ENCODE measurements at regions not wholly inside any gene's neighbourhood (a gene's known extent, or its start where the extent isn't known, plus 50 kb on each side); places are given as distances from the start of the nearest gene placed in this dataset.
A peak's percentile ranks its signal among the peaks of the same experiment; 100 is the strongest.
"Not testable (repeated sequence)": the region's sequence is repeated elsewhere in the genome, so short reads cannot be mapped to it uniquely, and the experiment has no call there.

DNA sequence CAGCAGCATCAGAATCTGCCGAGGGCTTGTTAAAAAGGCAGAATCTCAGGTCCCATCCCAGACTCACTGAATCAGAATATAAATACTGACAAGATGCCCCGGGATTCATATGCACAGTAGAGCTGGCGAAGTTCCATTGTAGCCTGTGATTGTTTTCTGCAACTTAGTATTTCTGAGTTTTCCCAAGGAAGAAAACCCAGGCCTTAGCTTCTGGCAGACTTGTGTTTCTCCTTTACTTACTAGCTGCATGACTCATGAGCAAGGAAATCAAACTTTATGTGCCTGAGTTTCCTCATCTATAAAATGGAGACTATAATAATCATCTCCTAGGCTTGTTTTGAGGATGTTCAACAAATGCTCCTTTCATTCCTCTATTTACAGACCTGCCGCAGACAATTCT, 278.5 kb upstream of the PLEKHG7 start:
- ATAC-seq (no peak), DNase-seq (ENCODE audit: low spot score) (no peak)
- intact Hi-C loops (cut with DNase I), result no loop called here

DNA sequence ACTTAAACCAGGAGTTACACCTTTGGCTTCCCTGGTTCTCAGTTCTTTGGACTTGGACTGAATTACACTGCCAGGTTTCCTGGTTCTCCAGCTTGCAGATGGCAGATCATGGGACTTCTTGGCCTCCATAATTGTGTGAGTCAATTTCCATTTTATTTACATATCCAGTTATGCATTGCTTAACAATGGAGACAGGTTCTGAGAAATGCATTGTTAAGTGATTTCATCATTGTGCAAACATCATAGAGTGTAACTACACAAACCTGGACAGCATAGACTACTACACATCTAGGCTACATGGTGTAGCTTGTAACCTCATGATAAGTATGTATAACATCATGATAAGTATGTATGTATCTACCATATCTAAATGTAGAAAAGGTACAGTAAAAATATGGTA, 276.1 kb upstream of the BTG1 start:
- intact Hi-C loops (cut with DNase I), result no loop called here
- no peak for ATAC-seq

DNA sequence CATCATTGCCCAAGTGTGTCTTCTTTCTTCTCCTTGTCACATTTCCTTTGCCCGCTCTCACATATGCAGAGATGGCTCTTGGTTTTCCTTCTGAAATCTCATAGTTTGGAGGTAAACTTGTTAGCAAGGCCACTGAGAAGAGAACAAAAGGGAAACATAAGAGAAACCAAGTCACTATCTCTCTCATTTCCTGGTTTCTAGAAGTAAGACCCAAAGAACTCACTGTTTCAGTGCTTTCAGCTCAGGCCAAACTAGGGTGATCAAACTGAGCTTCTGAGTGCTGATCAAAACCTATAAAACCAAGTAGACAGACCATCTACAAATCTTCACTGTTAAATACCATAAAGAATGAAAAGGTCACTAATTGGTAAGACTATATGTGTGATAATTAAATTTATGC, 275.4 kb upstream of the BTG1 start:
- ATAC-seq (no peak), DNase-seq (ENCODE audit: low spot score) (no peak)
- intact Hi-C loops (cut with DNase I), result no loop called here

More for the DNA sequence above, 276.1 kb upstream of the BTG1 start:
- DNase-seq (ENCODE audit: low spot score), result no peak

DNA sequence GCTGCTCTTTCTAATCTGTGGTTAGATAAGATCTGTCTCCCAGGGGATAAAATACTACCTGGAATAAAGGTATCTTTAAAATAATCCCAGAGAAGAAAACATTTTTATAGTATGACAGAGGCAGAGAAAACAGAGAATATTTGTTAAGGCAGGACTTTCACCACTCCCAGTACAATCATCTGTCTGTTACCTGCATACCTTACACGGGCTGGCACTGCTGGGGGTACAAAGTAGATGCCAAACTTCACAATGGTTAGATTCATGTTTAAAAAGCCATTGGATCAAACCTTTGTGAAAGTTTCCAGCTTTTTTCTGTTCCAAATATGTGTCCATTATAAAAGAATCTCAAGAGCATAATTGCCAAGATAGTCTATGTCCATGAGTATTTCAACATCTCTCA, 273.6 kb upstream of the BTG1 start:
- no peak for DNase-seq (ENCODE audit: low spot score)
- intact Hi-C loops (cut with DNase I), result no loop called here
- ATAC-seq, result no peak

DNA sequence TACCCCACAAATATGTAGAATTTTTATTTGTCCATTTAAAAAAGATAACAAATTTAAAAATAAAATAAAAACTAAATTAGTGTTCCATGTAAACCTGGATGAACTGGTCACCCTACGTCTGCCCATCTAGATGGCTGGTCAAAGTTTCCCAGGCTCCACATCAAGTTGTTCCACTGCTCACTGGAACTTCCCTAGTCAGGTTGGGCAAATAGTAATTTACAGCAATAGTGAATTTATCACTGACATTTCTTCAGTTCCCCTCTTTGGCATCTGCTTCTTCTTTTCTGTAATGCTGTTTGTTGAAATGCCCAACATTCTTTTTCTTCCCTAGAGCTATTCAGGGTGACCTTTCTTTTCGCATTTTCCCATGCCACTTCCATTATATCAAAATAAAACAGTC, 272.7 kb upstream of the BTG1 start:
- intact Hi-C loops (cut with DNase I), result no loop called here
- no peak for ATAC-seq

DNA sequence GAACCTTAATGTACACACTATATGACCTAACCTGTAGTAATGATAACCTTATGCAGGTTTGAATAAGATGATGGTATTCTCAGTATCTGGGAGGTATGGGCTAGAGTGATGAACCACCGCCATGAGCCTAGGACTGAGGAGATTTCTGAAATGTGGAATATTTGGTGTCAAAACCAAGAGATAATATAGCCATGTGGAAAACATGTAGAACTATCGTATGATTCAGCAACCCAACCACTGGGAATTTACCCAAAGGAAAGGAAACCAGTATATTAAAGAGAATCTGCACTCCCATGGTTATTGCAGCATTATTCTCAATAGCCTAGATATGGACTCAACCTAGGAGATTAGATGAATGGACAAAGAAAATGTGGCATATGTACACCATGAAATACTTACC, 271.7 kb upstream of the BTG1 start:
- DNase-seq (ENCODE audit: low spot score), result no peak
- intact Hi-C loops (cut with DNase I), result no loop called here
- no peak for ATAC-seq

More for the DNA sequence above, 272.7 kb upstream of the BTG1 start:
- DNase-seq (ENCODE audit: low spot score), result no peak

DNA sequence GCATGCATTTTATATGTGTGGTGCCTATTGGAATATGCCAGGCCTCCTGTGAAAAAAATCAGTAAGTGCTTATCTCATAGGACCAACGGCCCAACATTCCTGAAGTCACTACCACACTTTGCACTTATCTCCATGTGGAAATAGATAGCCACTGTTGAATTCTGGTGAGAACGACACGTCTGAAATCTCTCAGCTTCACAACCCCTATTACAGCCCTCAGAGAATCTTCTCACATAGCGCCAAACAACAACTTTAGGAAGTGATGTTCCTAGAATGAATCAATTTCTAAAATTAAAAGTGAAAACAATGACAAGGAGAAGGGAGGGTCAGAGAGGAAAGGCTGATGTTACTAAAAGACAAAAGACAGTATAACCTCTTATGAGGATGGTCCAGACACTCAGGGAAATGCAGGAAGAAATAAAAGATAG, 270.8 kb upstream of the BTG1 start:
- ATAC-seq, result no peak
- intact Hi-C loops (cut with DNase I), result no loop called here

DNA sequence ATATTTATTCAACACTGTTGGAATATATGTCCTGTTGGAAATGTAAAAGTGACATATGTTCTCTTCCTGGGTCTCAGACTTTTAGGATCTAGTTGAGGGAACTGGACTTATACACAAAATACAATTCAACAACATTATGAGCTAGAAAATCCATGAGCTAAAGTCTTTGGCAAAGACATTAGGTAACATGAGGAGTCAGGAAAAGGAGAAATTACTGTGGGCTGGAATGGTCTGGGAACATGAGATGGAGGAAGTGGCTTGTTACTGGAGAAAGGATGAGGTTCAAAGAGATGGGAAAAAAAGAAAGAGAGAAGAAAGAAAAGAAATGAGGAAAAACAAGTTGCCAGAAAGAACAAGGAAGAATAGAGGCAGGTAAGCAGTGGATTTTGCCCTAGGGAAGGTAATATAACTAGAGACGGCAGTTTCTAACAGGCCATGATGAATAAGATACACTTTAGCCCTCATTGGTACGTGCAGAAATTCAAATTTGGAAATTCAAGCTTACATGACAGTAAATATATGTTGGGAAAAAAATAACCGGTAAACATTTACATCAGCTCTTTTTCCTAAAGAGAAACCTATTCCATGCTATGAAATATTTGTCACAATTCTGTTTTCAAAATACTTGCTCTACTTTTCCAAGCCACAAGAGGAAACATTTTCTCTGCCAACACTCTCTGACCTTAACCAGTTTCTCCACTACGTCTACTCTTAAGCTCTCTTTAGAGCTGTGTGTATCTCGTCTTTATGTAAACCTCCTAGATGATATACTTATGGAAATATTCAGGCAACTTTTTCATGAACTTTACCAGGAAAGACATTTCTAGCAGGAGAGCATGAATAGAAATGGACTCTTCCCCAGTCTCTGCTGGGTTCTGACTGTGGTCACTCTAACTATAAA, 268.8 kb upstream of the BTG1 start:
- DNase-seq (ENCODE audit: low spot score), result no peak
- intact Hi-C loops (cut with DNase I), result no loop called here
- peak; percentile 63 for ATAC-seq

More for the DNA sequence above, 270.8 kb upstream of the BTG1 start:
- DNase-seq (ENCODE audit: low spot score), result no peak

DNA sequence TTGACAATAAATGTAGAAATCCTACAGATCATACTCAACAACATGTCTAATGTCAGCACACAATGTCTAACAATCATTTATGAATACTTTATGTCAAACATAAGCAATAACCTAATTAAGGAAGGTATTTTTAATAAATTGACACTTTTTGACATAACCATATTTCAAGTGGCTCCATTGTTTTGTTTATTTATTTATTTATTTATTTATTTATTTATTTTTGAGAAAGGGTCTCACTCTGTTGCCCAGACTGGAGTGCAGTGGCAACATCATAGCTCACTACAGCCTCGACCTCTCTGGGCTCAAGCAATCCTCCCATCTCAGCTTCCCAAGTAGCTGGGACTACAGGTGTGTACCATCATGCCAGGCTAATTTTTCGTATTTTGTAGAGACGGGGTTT, 267.6 kb upstream of the BTG1 start:
- DNase-seq (ENCODE audit: low spot score) (no peak), ATAC-seq (no peak)
- intact Hi-C loops (cut with DNase I), result no loop called here

DNA sequence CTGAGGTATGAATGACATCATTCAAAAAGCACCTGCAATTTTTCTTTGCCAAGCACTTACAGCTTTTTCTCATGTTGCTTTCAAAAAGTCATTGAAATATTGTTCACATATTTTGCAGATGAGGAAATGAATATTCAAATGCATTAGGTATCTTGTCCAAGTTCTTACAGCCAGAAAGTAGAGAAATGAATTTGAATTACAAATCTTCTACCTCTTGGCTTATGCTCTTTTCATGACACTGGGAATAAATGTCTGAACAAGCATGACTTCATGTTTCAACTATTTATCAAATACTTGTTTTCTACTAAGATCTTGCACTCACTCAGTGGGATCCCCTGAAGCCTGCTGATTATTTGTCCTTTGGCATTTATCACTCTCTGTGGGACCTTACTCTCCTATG, 267.2 kb upstream of the BTG1 start:
- intact Hi-C loops (cut with DNase I), result no loop called here
- no peak for ATAC-seq
- no peak for DNase-seq (ENCODE audit: low spot score)

DNA sequence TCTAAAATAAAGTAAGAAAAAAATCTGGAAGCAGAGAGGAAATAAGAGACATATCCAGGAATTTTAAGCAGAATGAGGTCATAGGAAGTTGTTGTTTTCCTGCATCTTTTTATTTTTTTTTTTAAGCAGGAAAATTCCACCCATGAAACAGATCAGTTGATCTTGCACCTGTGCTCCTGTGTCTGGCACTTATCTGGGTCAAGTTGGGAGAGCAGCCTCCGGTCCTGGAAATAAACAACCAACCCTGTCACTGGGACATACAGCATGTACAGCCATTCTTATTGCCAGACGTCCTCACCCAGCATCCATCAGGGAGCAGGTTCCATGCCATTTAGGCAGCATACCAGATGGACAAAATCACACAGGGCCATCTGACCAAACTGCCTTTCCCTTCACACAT, 266.0 kb upstream of the BTG1 start:
- no peak for ATAC-seq
- intact Hi-C loops (cut with DNase I), result no loop called here
- no peak for DNase-seq (ENCODE audit: low spot score)

DNA sequence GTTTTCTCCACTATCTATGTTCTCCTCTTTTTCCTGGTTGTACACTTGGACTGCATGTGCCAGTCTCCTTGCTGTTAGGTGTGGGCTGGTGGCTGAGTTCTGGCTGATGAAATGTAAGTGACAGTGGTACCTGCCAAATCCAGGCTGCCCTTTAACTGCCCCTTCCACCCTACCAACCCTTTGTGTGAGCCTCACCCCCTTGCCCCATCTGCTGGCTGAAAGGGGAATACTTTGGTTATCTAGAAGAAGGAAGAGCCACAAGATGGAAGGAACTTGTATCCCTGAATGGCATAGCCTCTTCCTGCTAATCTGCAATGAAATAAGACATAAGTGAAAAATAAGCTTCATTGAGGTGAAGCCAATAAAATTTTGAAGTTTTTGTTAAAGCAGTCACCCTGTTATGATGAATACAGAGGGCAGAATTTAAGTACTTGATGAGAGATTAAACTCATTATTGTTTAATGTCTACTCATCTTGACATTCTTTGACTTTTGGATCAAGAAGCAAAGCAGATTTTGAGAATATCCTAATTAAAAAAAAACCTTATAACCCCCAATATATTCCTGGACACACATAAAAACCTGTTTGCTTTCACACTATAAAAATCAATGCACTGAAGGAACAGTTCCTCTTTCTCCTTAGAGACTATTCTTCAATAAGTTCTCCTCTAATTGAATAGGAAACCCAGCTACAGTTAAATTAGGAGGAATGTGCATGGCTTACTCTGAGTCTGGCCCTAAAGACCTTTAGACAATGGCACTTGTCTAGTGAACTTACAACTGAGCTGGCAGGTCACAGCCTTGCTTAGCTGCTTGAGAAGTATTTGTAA, 262.6 kb upstream of the BTG1 start:
- no peak for ATAC-seq
- intact Hi-C loops (cut with DNase I), result no loop called here
- DNase-seq (ENCODE audit: low spot score), result no peak

DNA sequence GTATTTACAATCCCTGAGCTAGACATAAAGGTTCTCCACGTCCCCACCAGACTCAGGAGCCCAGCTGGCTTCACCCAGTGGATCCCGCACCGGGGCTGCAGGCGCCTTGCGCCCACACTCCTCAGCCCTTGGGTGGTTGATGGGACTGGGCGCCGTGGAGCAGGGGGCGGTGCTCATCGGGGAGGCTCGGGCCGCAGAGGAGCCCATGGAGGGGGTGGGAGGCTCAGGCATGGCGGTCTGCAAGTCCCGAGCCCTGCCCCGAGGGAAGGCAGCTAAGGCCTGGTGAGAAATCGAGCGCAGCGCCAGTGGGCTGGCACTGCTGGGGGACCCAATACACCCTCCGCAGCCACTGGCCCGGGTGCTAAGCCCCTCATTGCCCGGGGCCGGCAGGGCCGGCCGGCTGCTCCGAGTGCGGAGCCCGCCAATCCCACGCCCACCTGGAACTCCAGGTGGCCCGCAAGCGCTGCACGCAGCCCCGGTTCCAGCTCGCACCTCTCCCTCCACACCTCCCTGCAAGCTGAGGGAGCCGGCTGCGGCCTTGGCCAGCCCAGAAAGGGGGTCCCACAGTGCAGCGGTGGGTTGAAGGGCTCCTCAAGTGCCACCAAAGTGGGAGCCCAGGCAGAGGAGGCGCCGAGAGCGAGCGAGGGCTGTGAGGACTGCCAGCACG, 260.9 kb upstream of the BTG1 start:
- intact Hi-C loops (cut with DNase I); ATAC-seq; DNase-seq (ENCODE audit: low spot score): not testable (repeated sequence)

DNA sequence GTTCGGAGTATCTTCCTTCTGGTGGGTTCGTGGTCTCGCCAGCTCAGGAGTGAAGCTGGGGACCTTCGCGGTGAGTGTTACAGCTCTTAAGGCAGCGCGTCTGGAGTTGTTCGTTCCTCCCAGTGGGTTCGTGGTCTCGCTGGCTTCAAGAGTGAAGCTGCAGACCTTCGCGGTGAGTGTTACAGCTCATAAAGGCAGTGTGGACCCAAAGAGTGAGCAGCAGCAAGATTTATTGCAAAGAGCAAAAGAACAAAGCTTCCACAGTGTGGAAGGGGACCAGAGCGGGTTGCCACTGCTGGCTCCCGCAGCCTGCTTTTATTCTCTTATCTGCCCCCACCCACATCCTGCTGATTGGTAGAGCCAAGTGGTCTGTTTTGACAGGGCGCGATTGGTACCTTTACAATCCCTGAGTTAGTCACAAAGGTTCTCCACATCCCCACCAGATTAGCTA, 260.2 kb upstream of the BTG1 start:
- ATAC-seq; intact Hi-C loops (cut with DNase I); DNase-seq (ENCODE audit: low spot score): not testable (repeated sequence)

DNA sequence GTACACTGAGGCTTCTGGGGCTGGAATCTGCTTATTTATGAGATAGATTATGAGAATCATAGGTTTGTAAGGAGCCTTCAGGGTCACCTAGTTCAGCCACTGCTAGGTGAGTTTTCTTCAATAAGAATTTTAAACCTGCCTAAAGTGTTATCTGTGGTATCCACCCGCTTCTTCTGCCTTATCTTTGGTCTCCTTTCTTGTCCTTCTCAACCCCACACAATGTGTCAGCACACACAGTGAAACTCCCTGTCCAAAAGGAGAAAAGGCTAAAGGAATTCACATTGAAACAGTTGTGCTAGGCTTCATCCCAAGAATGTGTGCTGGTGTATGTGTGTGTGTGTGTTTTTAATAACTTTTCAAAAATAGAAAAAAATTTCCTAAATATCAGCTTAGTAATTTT, 259.3 kb upstream of the BTG1 start:
- intact Hi-C loops (cut with DNase I), result no loop called here
- ATAC-seq, result no peak
- no peak for DNase-seq (ENCODE audit: low spot score)

DNA sequence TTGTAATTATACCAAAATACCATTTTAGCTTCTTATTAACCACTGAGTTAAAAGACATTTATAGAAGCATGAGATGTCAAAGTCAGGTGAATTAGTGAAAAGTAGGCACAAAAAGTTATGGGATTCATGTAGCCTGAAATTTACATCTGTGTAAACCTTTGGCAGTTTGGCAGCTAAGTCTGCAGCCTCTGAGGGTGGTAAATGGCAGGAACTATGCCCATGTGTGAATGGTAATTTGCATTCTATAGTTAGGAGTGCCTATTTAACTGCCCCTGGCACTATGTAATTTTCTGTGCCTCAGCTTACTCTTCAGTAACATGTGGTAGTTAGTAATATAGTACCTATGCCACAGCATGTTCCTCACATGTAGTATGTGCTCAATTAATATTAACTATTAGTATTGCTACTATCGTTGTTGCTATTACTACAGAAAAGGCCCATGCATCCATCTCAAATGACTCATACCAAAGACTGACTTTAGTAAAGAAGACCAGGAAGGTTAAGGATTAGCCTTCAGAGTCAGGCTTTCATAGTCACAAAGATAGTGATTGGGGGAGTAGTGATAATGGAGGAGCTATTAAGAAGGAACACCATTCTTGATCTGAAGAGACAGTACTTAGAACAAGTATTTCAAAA, 258.7 kb upstream of the BTG1 start:
- intact Hi-C loops (cut with DNase I), result no loop called here
- DNase-seq (ENCODE audit: low spot score) (no peak), ATAC-seq (no peak)

DNA sequence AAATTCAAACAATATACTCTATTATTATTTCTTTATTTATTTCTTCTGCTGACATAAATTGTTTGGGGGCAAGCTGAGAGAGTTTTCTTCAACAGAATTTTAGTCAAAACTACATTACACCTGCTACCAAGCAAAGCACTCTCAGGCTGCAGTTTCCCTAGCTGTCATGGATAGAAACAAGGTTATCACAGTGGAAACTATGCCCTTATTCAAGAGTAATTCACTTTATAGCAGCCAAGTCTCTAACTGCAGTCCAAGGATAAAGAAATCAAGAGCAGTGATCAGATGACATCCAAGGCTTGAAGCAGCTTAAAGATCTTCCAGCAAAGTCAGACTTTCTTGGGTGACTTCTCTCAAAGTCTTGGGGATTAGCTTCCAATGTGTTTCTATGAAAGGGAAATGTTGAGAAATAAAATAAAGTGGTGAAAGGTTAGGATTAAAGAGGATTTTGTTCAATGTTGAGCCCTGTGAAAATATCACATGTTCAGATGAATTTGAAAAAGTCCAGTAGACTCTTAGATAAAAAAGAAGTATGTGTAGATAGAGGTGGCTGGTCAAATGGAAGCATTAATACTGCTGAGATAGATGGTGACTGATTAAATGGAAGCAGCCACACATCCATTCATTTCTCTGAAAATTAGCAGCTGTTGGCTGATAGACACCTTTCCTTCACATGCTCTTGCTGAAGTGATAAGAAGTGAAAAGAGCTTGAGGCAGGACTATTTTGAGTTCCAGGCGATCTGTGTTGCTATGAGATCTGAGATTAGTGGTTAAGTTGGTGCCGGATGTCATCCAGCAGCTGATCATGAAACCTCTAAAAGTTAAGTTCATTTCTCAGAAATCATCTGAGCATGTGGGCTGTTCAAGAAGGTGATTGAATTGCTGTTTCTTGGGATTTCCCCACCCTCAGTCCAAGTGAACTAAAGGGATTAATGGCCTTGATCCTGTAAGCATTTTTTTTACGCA, 257.8 kb upstream of the BTG1 start:
- intact Hi-C loops (cut with DNase I), result no loop called here
- no peak for ATAC-seq

DNA sequence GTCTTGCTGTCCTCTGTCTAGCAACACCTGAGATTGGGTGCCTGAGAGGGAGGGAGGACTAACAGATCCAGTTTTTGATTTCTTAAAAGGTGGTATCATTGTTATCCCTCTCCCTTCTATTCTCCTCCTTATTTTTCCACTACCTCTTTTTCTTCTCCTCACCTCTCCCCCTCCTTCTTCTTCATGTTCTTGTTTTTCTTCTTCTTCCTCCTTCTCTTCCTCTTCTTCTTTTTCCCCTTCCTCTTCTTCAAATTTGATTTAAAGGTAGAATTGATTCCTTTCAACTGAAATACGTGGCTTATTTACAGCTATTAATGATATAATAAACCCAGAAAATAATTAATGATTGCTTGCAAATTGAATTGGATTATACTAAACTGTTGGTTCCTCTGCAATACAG, 256.8 kb upstream of the BTG1 start:
- intact Hi-C loops (cut with DNase I), result no loop called here
- ATAC-seq, result no peak
- no peak for DNase-seq (ENCODE audit: low spot score)

More for the DNA sequence above, 257.8 kb upstream of the BTG1 start:
- no peak for DNase-seq (ENCODE audit: low spot score)
